CMK (cell line): ENCODE measurements at regions not wholly inside any gene's neighbourhood (a gene's known extent, or its start where the extent isn't known, plus 50 kb on each side); places are given as distances from the start of the nearest gene placed in this dataset.
"Not testable (repeated sequence)": the region's sequence is repeated elsewhere in the genome, so short reads cannot be mapped to it uniquely, and the experiment has no call there.

ENCODE experiments used
- DNase-seq: peaks from one replicate; pipeline ENCODE4 v3.0.0-alpha.2; 2010; ENCODE audit warnings: low read depth

GRCh38 chr10:81472927-81473470 lies 402.0 kb upstream of the NRG3 start:
- DNase-seq = no peak

DNA sequence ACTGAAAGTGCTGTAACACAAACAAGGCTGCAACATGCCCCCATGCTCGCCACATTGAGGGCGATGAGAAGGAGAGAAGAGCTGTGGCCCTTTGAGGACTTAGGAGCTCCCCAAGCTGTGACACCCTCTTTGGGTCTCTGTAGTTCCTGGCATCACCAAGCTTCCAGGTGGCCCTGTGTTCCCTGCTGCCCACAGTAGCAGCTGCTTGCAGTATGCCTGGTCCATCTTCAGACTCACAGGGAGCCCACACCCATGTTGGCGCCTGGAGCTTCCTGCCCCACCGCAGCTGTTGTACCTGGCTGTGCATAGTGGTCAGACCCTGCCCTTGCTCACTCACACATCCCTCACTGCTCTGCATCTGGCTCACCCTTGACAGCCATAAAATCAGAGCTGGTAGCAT lies 401.2 kb upstream of the NRG3 start:
- no peak for DNase-seq

GRCh38 chr10:81479316-81479715 lies 395.7 kb upstream of the NRG3 start:
- no peak for DNase-seq

DNA sequence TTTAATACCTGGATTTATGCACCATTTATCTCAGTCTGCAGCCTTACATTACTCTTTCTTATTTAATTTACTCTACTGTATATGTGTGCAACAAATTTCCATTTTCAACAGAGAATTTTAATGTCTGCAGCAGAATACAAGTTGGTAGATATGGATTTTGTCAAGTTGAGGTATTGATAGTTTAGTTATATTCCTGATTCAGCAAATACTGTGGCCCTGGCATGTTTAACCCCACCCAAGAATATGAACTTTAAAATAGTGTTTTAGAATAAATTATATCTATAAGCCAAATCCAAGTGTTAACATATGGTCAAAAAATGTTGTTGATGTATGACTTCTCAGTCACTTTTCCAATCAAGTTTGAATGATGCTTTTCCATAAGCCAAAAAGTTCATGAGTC lies 378.4 kb upstream of the NRG3 start:
- DNase-seq = no peak

DNA sequence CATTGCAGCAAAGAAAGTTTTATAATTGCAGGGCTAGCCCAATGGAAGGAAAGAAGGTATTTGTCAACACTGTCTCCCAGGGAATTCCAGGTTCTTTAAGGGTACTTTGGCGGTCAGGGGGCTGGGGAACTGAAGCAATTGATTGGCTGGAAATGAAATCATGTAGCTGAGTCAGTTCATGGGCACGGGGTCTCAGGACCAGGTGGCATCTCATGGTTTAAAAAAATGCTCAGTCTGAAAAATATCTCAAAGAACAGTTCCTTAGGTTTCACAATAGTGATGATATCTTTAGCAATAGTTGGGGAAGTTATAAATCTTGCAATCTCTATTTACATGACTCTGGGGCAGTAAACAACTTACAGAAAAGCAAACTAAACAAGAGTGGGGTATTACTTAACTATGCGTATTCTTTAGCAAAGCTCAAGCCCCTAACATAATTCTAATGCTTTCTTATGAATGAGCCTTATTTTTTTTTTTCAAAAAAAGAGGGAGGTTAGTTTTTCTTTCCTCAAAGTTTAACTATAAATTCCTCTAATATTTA lies 376.9 kb upstream of the NRG3 start:
- no peak for DNase-seq

- no peak for DNase-seq
Observed at GRCh38 chr10:81502677-81503359, 372.2 kb upstream of the NRG3 start.

DNA sequence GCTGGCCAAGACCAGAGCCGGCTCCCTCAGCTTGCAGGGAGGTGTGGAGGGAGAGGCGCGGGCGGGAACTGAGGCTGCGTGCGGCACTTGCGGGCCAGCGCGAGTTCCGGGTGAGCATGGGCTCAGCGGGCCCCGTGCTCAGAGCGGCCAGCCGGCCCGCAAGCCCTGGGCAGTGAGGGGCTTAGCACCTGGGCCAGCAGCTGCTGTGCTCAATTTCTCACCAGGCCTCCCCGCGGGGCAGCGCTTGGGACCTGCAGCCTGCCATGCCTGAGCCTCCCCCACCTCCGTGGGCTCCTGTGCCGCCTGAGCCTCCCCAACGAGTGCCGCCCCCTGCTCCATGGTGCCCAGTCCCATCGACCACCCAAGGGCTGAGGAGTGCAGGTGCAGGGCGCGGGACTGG lies 369.2 kb upstream of the NRG3 start:
- DNase-seq = not testable (repeated sequence)

GRCh38 chr10:81514811-81515210 lies 360.2 kb upstream of the NRG3 start:
- no peak for DNase-seq

DNA sequence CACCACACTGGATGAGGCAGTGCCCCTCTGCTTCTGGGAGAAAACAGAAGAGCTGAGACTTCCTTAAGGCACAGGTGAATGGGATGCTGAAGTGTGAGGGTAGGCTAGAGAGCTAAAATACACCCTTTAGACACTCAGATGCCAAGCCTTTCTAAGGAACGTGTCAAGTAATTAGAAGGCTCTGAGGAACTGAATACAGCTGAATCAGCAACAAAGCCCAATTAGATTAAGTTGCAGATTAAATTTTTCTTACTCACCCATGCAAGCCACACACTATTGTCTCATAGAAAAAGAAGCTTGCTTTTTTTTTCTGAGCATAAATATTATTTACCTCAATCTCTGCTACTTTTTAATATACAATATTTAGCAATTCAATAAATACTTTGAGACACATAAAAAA lies 354.3 kb upstream of the NRG3 start:
- DNase-seq = no peak

- no peak for DNase-seq
Observed at GRCh38 chr10:81524467-81524866, 350.5 kb upstream of the NRG3 start.

- DNase-seq = no peak
Observed at GRCh38 chr10:81532403-81532802, 342.6 kb upstream of the NRG3 start.

DNA sequence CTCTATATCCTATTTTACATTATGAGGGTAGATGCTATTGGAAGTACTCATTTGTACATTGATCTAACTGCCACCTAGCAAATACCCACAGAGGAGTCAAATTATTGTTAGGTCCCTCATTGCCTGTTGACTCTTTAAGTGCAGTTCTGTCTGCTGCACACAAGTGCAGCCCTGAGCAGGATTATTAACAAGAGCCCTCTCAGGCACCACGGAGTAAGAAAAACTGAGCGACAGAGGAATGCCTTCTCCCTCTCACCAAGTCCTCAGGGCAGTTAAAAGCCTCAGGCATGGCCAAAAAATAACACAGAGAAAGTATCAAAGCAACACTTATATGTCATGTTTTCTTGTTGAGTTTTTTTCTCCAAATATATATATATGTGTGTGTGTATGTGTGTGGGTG lies 340.0 kb upstream of the NRG3 start:
- no peak for DNase-seq

DNA sequence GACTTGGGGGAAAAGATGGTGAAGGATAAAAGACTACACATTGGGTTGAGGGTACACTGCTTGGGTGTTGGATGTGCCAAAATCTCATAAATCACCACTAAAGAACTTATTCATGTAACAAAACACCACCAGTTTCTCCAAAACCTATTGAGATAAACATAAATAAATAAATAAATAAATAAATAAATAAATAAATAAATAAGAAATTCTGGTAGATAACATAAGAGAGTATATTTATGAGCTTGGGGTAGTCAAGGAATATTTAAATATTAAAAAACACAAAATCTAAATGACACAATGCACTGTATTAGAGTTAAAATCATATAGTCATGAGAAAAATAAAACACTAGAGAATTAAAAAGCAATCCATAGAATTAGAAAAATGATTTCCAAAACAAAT lies 333.5 kb upstream of the NRG3 start:
- no peak for DNase-seq

DNA sequence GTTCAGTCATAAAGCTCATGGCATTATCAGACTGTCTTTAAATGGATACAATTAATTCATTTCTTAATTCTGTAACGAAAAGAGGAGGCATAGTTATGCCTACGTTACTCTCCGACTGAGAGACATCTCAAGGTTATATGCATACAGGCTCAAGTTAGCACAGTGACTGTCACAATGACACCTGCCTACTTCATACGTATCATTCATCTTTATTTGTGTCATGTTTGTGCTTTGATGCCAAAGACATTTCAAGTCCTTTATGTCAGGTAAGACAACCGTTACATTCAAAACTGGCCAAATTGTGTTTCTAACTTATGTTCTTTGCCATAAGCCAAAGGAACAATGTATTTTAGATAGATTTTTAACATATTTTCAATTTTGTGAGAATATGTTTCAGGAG lies 328.8 kb upstream of the NRG3 start:
- no peak for DNase-seq

- DNase-seq = no peak
Observed at GRCh38 chr10:81548160-81548559, 326.8 kb upstream of the NRG3 start.

- no peak for DNase-seq
Observed at GRCh38 chr10:81564143-81564542, 310.9 kb upstream of the NRG3 start.

DNA sequence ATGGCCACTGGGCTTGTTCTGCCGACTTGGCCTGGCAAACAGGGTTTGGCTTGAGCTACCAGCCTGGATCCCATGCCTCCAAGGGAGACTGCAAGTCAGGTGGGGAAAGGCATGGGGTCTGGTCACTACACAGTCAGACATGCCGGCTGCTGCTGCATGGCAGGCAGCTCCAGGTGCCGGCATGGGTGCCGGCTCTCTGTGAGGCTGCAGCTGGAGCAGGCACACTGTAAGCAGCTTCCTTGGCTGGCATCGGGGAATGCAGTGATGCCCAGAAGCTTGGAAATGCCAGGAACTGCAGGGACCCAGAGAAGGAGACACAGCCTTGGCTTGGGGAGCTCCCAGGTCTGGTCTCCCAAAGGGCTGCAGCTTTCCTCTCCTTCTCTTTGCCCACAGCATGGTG lies 305.5 kb upstream of the NRG3 start:
- no peak for DNase-seq

DNA sequence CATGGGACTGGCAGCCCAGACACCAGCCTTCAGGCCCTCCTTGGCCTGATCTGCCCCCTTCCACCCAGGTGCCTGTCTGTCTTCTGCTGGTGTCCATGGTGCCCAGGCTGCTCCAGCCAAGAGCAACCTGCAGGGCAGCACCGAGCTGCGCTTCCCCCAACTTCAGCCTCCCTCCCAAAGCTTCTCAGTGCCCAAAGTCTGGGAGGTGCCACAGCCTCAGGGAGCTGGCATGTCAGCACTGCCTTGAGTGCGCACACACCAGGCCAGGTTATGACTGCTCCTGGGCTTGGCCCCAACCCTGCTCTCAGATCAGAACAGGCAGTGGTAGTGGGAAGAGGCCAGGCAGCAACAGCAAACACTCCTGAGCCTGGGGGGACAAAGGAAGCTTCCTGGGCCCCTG lies 304.6 kb upstream of the NRG3 start:
- no peak for DNase-seq

DNA sequence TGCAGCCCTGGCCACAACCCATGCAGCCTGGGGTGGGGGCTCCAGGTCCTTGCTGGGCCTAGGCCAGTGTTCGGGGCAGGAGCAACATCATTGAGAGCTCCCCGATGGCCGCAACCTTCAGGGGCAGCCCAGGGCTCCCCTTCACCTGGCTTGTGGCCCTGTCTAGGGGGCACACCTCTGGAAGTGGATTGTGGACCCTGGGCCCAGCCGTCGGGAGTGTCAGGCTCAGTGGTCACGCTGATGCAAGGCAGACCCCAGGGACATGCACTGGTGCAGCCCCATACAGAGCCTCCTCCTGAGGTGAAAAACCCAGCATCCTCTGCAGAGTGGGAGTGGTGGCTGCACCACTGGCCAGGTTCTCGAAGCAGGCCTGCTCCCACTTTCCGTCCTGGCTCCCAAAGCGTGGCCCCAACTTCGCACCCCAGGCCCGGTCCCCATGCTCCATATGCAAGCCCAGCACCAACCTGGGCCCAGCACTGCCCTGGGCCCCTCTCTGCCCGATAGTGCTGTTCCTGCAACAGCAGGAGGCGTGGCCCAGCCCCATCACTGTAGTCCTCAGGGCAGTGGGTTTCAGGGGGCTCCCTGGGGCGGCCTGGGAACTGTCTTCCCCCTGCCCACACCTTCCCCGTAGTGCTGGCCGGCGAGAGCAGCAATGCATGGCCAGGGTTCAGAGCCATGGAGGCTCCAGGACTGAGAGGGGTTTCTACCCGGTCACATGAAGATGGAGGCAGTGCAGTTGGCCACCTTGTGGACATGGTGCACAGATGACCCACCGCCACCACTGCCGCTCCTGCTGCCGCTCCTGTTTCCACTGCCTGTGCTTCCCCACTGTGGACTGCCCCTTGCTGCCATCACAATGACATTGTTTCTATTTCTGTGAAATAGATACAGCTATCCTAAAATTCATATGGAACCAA lies 303.9 kb upstream of the NRG3 start:
- DNase-seq = no peak

GRCh38 chr10:81575036-81575435 lies 300.0 kb upstream of the NRG3 start:
- DNase-seq = no peak

DNA sequence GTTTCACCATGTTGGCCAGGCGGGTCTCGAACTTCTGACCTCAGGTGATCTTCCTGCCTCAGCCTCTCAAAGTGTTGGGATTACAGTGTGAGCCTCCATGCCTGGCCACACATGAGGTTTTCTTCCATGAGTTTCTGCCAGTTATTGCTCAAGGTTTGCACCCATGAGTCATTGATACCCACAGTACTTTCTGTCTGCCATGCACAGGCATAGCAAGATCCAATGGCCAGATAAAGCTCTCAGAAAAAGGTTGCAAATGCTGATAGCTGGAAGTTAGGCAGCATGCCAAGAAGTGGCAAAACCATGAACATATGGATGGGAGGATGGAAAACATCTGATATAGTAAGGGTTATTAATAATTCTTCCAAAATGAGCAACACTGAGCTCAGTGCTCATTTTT lies 298.7 kb upstream of the NRG3 start:
- no peak for DNase-seq

DNA sequence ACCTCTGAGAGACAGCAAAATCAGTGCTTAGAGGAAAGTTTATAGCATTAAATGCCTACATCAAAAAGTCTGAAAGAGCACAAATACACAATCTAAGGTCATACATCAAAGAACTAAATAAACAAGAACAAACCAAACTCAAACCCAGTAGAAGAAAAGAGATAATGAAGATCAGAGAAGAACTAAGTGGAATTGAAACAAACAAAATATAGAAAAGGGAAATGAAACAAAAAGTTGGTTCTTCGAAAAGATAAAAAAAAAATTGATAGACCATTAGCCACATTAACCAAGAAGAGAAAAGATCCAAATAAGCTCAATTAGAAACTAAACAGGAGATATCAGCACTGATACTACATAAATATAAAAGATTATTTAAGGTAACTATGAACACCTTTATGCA lies 280.0 kb upstream of the NRG3 start:
- no peak for DNase-seq

DNA sequence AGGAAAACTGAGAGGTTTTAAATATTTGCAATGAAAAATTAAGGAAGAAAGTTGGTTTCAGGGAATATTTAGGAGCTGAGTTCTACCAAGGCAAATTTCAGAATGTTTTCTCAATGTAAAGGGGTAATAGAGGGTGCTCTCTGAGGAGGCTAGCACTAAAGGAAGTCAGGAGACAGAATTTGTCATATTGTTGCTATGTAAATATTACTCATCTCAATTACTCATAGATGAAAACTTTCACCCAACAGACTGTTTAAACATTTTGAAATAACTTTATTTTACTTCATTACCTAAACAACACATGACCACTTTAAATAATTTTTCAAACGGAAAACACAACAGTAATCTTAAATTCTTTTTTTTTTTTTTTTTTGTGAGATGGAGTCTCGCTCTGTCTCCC lies 274.8 kb upstream of the NRG3 start:
- DNase-seq = no peak
